GM19463 (cell line): ENCODE measurements at regions not wholly inside any gene's neighbourhood (a gene's known extent, or its start where the extent isn't known, plus 50 kb on each side); places are given as distances from the start of the nearest gene placed in this dataset.

ENCODE experiments used
- ATAC-seq: cut with Tn5 transposase; IDR thresholded peaks from one replicate; pipeline ENCODE4 v1.9.1; 2021; ENCODE audit warnings: mild to moderate bottlenecking, moderate library complexity; ENCODE audit not compliant: unreplicated experiment

GRCh38 chr9:109940561-109940960 lies 160.6 kb downstream of the PALM2AKAP2 start:
- ATAC-seq, result no peak

GRCh38 chr9:109941771-109942170 lies 161.8 kb downstream of the PALM2AKAP2 start:
- ATAC-seq, result no peak

- no peak for ATAC-seq
Measured at GRCh38 chr9:109945573-109945972, 165.6 kb downstream of the PALM2AKAP2 start.

GRCh38 chr9:109948453-109948852 lies 168.5 kb downstream of the PALM2AKAP2 start:
- no peak for ATAC-seq

GRCh38 chr9:109950710-109951443 lies 170.9 kb downstream of the PALM2AKAP2 start:
- no peak for ATAC-seq

GRCh38 chr9:109953300-109953699 lies 173.3 kb downstream of the PALM2AKAP2 start:
- ATAC-seq, result no peak

GRCh38 chr9:109953813-109954497 lies 174.0 kb downstream of the PALM2AKAP2 start:
- no peak for ATAC-seq

- ATAC-seq, result no peak
Measured at GRCh38 chr9:109956717-109957440, 176.9 kb downstream of the PALM2AKAP2 start.

- no peak for ATAC-seq
Measured at GRCh38 chr9:109959679-109960078, 179.7 kb downstream of the PALM2AKAP2 start.

- ATAC-seq, result no peak
Measured at GRCh38 chr9:109961626-109962025, 181.6 kb downstream of the PALM2AKAP2 start.

- ATAC-seq, result no peak
Measured at GRCh38 chr9:109962215-109962614, 182.2 kb downstream of the PALM2AKAP2 start.

GRCh38 chr9:109963079-109963478 lies 183.1 kb downstream of the PALM2AKAP2 start:
- no peak for ATAC-seq

GRCh38 chr9:109966643-109967368 lies 186.8 kb downstream of the PALM2AKAP2 start:
- peak; percentile 38 for ATAC-seq

- ATAC-seq, result peak; percentile 31
Measured at GRCh38 chr9:109967651-109968642, 187.9 kb downstream of the PALM2AKAP2 start.

GRCh38 chr9:109969011-109969410 lies 189.0 kb downstream of the PALM2AKAP2 start:
- no peak for ATAC-seq

- no peak for ATAC-seq
Measured at GRCh38 chr9:109969573-109970237, 189.7 kb downstream of the PALM2AKAP2 start.

GRCh38 chr9:109971226-109971625 lies 191.2 kb downstream of the PALM2AKAP2 start:
- no peak for ATAC-seq

- peak; percentile 36 for ATAC-seq
Measured at GRCh38 chr9:109972026-109972882, 192.3 kb downstream of the PALM2AKAP2 start.
